Activated naive CD8-positive, alpha-beta T cell treated with anti-CD3 and anti-CD28 coated beads, Interleukin-2, amount 50 U/mL, for 24 hours (primary cell): ENCODE measurements at regions not wholly inside any gene's neighbourhood (a gene's known extent, or its start where the extent isn't known, plus 50 kb on each side); places are given as distances from the start of the nearest gene placed in this dataset.

Experiments used
- ATAC-seq: fragments of 150-1000 bp; cut with Tn5 transposase; one replicate; pipeline ENCODE4 v1.10.0; 2021
- DNase-seq: peaks from one replicate; pipeline ENCODE4 v3.0.0; 2021
- H3K27ac Mint-ChIP-seq: one replicate; pipeline ENCODE4 v1.8.0; 2021; ENCODE audit warnings: mild to moderate bottlenecking, mixed read lengths
- H3K27me3 Mint-ChIP-seq: one replicate; pipeline ENCODE4 v1.8.0; 2021; ENCODE audit warnings: mixed read lengths
- H3K36me3 Mint-ChIP-seq: one replicate; pipeline ENCODE4 v1.8.0; 2021; ENCODE audit warnings: low read depth, mixed read lengths
- H3K4me1 Mint-ChIP-seq: one replicate; pipeline ENCODE4 v1.8.0; 2021; ENCODE audit warnings: mixed read lengths
- H3K4me3 Mint-ChIP-seq: one replicate; pipeline ENCODE4 v1.8.0; 2021; ENCODE audit warnings: mild to moderate bottlenecking, moderate library complexity, mixed read lengths
- H3K9me3 Mint-ChIP-seq: one replicate; pipeline ENCODE4 v1.8.0; 2021; ENCODE audit warnings: mixed read lengths

GRCh38 chr3:168497183-168497582, 401.5 kb upstream of the GOLIM4 start:
- DNase-seq (no peak), ATAC-seq (no peak)
- Mint-ChIP-seq H3K9me3 (no peaks in the 10 kb centered on the region), H3K36me3 (no peaks in the 10 kb centered on the region), H3K27me3 (no peaks in the 10 kb centered on the region), H3K27ac (no peak overlapping the region), H3K4me3 (no peak overlapping the region), H3K4me1 (no peaks in the 10 kb centered on the region)

DNA sequence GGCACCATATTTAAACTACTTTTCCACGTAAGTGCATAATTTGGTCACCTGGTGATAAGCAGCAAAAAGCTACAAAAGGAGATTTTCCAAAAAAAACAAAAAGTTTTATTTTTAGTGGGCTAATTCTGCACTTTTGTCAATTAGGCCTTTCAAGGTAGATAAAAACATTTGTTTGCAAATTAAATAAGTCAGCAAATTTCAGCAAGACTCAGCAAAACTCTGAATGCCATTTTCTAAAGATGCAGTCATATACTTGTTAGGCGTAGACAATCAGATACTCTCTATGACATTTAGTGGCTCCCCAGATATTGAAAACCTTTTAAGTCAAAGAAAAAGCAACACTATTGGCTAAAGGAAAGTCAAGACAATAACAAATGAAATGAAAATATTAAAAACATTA, 400.2 kb upstream of the GOLIM4 start:
- ATAC-seq = no peak
- H3K9me3 Mint-ChIP-seq = no peaks in the 10 kb centered on the region
- H3K4me3 Mint-ChIP-seq = no peak overlapping the region
- no peaks in the 10 kb centered on the region for H3K36me3 Mint-ChIP-seq
- no peaks in the 10 kb centered on the region for H3K4me1 Mint-ChIP-seq
- H3K27me3 Mint-ChIP-seq = no peaks in the 10 kb centered on the region
- H3K27ac Mint-ChIP-seq = no peak overlapping the region
- no peak for DNase-seq

- H3K36me3 Mint-ChIP-seq = no peaks in the 10 kb centered on the region
- no peak overlapping the region for H3K27ac Mint-ChIP-seq
- H3K4me3 Mint-ChIP-seq = no peak overlapping the region
- ATAC-seq = no peak
- DNase-seq = no peak
- H3K9me3 Mint-ChIP-seq = no peaks in the 10 kb centered on the region
- no peaks in the 10 kb centered on the region for H3K27me3 Mint-ChIP-seq
- no peaks in the 10 kb centered on the region for H3K4me1 Mint-ChIP-seq
Measured at GRCh38 chr3:168495270-168495669, 399.5 kb upstream of the GOLIM4 start.

GRCh38 chr3:168493412-168494205, 397.9 kb upstream of the GOLIM4 start:
- no peak overlapping the region for H3K27ac Mint-ChIP-seq
- no peaks in the 10 kb centered on the region for H3K27me3 Mint-ChIP-seq
- H3K9me3 Mint-ChIP-seq = no peaks in the 10 kb centered on the region
- no peak for ATAC-seq
- no peaks in the 10 kb centered on the region for H3K4me1 Mint-ChIP-seq
- H3K36me3 Mint-ChIP-seq = no peaks in the 10 kb centered on the region
- DNase-seq = no peak
- no peak overlapping the region for H3K4me3 Mint-ChIP-seq

GRCh38 chr3:168490981-168491380, 395.3 kb upstream of the GOLIM4 start:
- Mint-ChIP-seq H3K27ac (no peak overlapping the region), H3K36me3 (no peaks in the 10 kb centered on the region), H3K4me3 (no peak overlapping the region), H3K27me3 (no peaks in the 10 kb centered on the region), H3K4me1 (no peaks in the 10 kb centered on the region), H3K9me3 (no peaks in the 10 kb centered on the region)
- ATAC-seq (no peak), DNase-seq (no peak)

- Mint-ChIP-seq H3K36me3 (no peaks in the 10 kb centered on the region), H3K27me3 (no peaks in the 10 kb centered on the region), H3K27ac (no peak overlapping the region), H3K4me3 (no peak overlapping the region), H3K9me3 (no peaks in the 10 kb centered on the region), H3K4me1 (no peaks in the 10 kb centered on the region)
- no peak for DNase-seq
- no peak for ATAC-seq
Measured at GRCh38 chr3:168489301-168489700, 393.6 kb upstream of the GOLIM4 start.

- no peaks in the 10 kb centered on the region for H3K4me1 Mint-ChIP-seq
- H3K27ac Mint-ChIP-seq = no peak overlapping the region
- H3K36me3 Mint-ChIP-seq = no peaks in the 10 kb centered on the region
Measured at GRCh38 chr3:168485936-168486335, 390.2 kb upstream of the GOLIM4 start.

DNA sequence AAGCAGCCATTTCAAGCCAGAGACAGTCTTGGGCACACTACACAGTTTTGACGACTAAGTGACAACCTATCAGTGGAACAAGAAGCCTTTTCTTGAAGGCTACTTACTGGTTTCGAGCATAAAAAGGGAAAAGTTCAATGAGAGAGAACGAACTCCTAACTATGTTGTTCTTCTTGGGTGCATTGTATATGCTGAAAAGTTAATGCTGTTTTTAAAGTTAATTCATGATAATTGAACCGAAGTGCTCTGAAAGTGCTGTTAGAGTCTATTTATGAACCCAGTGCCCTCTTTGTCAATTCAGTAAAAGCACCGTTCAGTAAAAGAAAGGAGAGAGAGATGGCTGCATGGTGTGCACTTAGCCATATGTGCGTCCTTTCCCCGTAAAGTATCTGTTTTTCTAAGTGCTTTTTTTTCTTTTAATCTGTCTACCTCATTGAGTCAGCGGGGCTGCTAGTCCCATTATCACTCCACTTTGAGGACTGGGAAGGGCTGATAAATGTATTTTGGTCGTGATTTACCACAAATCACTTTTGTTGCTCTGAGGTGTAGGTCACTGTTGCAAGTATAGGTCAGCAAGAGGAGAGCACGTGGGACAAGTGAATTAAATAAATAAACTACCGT, 380.7 kb upstream of the GOLIM4 start:
- no peak for DNase-seq
- Mint-ChIP-seq H3K4me1 (no peaks in the 10 kb centered on the region), H3K36me3 (no peaks in the 10 kb centered on the region), H3K4me3 (no peak overlapping the region), H3K27ac (no peak overlapping the region), H3K27me3 (no peaks in the 10 kb centered on the region), H3K9me3 (no peaks in the 10 kb centered on the region)
- no peak for ATAC-seq

More at GRCh38 chr3:168485936-168486335, 390.2 kb upstream of the GOLIM4 start:
- DNase-seq = no peak
- Mint-ChIP-seq H3K27me3 (no peaks in the 10 kb centered on the region), H3K9me3 (no peaks in the 10 kb centered on the region), H3K4me3 (no peak overlapping the region)
- no peak for ATAC-seq

- H3K27me3 Mint-ChIP-seq = no peaks in the 10 kb centered on the region
- no peaks in the 10 kb centered on the region for H3K4me1 Mint-ChIP-seq
- DNase-seq = no peak
- ATAC-seq = no peak
- no peaks in the 10 kb centered on the region for H3K9me3 Mint-ChIP-seq
- H3K27ac Mint-ChIP-seq = no peak overlapping the region
- H3K4me3 Mint-ChIP-seq = no peak overlapping the region
- H3K36me3 Mint-ChIP-seq = no peaks in the 10 kb centered on the region
Measured at GRCh38 chr3:168475704-168476103, 380.0 kb upstream of the GOLIM4 start.

DNA sequence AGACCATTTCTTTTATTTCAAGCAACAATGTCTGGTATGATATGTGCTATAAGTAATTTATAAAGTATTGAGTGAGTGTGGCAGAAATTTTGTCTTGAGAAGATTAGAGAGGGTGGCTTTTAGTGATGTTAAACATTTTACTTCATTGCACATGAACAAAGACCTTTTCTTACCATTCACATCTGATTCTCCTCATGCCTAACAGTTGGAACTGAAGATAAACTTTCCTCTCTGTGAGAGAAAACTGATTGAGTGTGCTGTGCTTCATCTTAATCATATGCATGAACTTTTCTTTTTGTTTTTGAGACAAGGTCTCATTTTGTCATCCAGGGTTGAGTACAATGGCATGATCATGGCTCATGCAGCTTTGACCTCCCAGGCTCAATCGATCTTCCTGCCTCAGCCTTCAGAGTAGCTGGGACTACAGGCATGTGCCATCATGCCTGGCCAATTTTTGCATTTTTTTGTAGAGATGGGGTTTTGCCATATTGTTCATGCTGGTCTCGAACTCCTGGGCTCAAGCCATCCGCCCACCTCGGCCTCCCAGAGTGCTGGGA, 377.7 kb upstream of the GOLIM4 start:
- no peaks in the 10 kb centered on the region for H3K27me3 Mint-ChIP-seq
- no peaks in the 10 kb centered on the region for H3K4me1 Mint-ChIP-seq
- H3K36me3 Mint-ChIP-seq = no peaks in the 10 kb centered on the region
- no peak overlapping the region for H3K4me3 Mint-ChIP-seq
- DNase-seq (no peak), ATAC-seq (no peak)
- H3K9me3 Mint-ChIP-seq = no peaks in the 10 kb centered on the region
- H3K27ac Mint-ChIP-seq = no peak overlapping the region

GRCh38 chr3:168472783-168473182, 377.1 kb upstream of the GOLIM4 start:
- no peaks in the 10 kb centered on the region for H3K27me3 Mint-ChIP-seq
- H3K9me3 Mint-ChIP-seq = no peaks in the 10 kb centered on the region
- no peak for ATAC-seq

DNA sequence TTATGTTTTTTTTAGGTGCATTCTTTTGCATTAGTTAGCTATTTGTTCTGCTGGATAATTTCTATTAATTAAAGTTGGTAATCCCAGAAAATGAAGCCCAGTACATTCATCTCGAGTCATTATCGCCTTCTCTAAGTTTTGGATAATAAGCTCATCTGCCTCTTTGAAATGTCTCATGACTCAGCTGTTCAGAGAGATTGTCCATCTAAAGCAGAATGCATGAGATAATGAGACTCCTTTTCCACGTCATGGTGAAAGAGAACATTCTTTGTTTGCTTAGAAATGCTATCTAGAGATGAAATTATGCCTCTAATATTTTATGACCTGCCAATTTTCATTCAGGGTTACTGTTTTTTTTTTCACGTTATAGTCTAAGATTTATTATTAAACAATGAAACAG, 374.7 kb upstream of the GOLIM4 start:
- Mint-ChIP-seq H3K36me3 (no peaks in the 10 kb centered on the region), H3K9me3 (no peaks in the 10 kb centered on the region), H3K4me1 (no peaks in the 10 kb centered on the region), H3K27ac (no peak overlapping the region), H3K4me3 (no peak overlapping the region), H3K27me3 (no peaks in the 10 kb centered on the region)
- DNase-seq = no peak
- ATAC-seq = no peak

More at GRCh38 chr3:168472783-168473182, 377.1 kb upstream of the GOLIM4 start:
- no peak for DNase-seq
- no peak overlapping the region for H3K27ac Mint-ChIP-seq
- no peaks in the 10 kb centered on the region for H3K4me1 Mint-ChIP-seq
- H3K4me3 Mint-ChIP-seq = no peak overlapping the region
- H3K36me3 Mint-ChIP-seq = no peaks in the 10 kb centered on the region

GRCh38 chr3:168469436-168469835, 373.7 kb upstream of the GOLIM4 start:
- H3K9me3 Mint-ChIP-seq = no peaks in the 10 kb centered on the region

GRCh38 chr3:168467115-168467714, 371.5 kb upstream of the GOLIM4 start:
- H3K27me3 Mint-ChIP-seq = no peaks in the 10 kb centered on the region
- H3K27ac Mint-ChIP-seq = no peak overlapping the region
- no peak overlapping the region for H3K4me3 Mint-ChIP-seq
- no peak for ATAC-seq
- no peak for DNase-seq
- H3K4me1 Mint-ChIP-seq = no peaks in the 10 kb centered on the region
- H3K9me3 Mint-ChIP-seq = peaks cover 10% of the 10 kb centered on the region
- no peaks in the 10 kb centered on the region for H3K36me3 Mint-ChIP-seq

More at GRCh38 chr3:168469436-168469835, 373.7 kb upstream of the GOLIM4 start:
- H3K27ac Mint-ChIP-seq = no peak overlapping the region
- no peak overlapping the region for H3K4me3 Mint-ChIP-seq
- no peak for DNase-seq
- no peaks in the 10 kb centered on the region for H3K27me3 Mint-ChIP-seq
- ATAC-seq = no peak
- no peaks in the 10 kb centered on the region for H3K4me1 Mint-ChIP-seq
- no peaks in the 10 kb centered on the region for H3K36me3 Mint-ChIP-seq

DNA sequence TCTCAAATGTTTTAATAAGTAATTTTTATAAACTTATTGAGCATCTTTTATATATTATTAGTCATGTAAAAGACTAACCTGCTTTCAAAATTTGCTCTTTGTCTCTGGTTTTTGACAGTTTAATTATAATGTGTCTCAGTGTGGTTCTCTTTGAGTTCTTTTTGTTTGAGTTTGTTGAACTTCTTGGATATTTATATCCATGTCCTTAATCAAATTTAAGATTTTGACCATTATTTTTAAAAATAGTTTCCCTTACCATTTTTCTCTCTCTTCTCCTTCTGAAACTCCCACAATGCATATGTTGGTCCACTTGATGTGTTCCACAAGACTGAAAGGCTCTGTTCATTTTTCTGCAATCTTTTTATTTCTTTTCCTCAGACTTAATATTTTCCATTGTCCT, 366.1 kb upstream of the GOLIM4 start:
- H3K4me1 Mint-ChIP-seq = no peaks in the 10 kb centered on the region

More for the DNA sequence above, 366.1 kb upstream of the GOLIM4 start:
- DNase-seq (no peak), ATAC-seq (no peak)
- no peak overlapping the region for H3K27ac Mint-ChIP-seq
- peaks cover 15% of the 10 kb centered on the region for H3K9me3 Mint-ChIP-seq
- H3K4me3 Mint-ChIP-seq = no peak overlapping the region
- H3K27me3 Mint-ChIP-seq = no peaks in the 10 kb centered on the region
- no peaks in the 10 kb centered on the region for H3K36me3 Mint-ChIP-seq
